Left ventricle myocardium inferior (tissue), 1 donor: ENCODE measurements at regions not wholly inside any gene's neighbourhood (a gene's known extent, or its start where the extent isn't known, plus 50 kb on each side); places are given as distances from the start of the nearest gene placed in this dataset.

Source experiments
- DNase-seq: peaks from one replicate; pipeline ENCODE4 v3.0.0-alpha.2; 2020
- H3K27ac ChIP-seq: fragments of 200-600 bp; replicated peaks from 2 replicates; pipeline ENCODE4 v1.8.0; 2021
- H3K27me3 ChIP-seq: fragments of 200-600 bp; 2 replicates; pipeline ENCODE4 v1.8.0; 2021; ENCODE audit warnings: low read depth
- H3K36me3 ChIP-seq: fragments of 200-600 bp; 2 replicates; pipeline ENCODE4 v1.8.0; 2021
- H3K4me1 ChIP-seq: fragments of 200-600 bp; 2 replicates; pipeline ENCODE4 v1.8.0; 2021
- H3K4me3 ChIP-seq: fragments of 200-600 bp; 2 replicates; pipeline ENCODE4 v1.8.0; 2021; ENCODE audit warnings: mild to moderate bottlenecking, moderate library complexity
- H3K9me3 ChIP-seq: fragments of 200-600 bp; replicated peaks from 2 replicates; pipeline ENCODE4 v1.8.0; 2021
- intact Hi-C: fragments of 100-400 bp; cut with micrococcal nuclease; formaldehyde crosslinking; loops from one replicate; pipeline ENCODE4 v1.11.0; 2022
- TF ChIP-seq, protein P1 (sequence below): fragments of 200-600 bp; IDR thresholded peaks from 2 replicates; pipeline ENCODE4 v1.8.0; 2021; ENCODE audit warnings: antibody characterized with exemption, mild to moderate bottlenecking, borderline replicate concordance
- donor health status: DM: no; HTN: yes; CAD: no; lungs with severe emphysema.

GRCh38 chr1:216932424-216932823 is 209.2 kb upstream of the ESRRG start:
- Histone ChIP-seq H3K4me3 (no peak overlapping the region), H3K27me3 (no peaks in the 10 kb centered on the region), H3K9me3 (no peaks in the 10 kb centered on the region), H3K27ac (no peak overlapping the region), H3K4me1 (no peaks in the 10 kb centered on the region), H3K36me3 (no peaks in the 10 kb centered on the region)
- intact Hi-C loops: no loop called here
- TF ChIP-seq, protein P1, sequence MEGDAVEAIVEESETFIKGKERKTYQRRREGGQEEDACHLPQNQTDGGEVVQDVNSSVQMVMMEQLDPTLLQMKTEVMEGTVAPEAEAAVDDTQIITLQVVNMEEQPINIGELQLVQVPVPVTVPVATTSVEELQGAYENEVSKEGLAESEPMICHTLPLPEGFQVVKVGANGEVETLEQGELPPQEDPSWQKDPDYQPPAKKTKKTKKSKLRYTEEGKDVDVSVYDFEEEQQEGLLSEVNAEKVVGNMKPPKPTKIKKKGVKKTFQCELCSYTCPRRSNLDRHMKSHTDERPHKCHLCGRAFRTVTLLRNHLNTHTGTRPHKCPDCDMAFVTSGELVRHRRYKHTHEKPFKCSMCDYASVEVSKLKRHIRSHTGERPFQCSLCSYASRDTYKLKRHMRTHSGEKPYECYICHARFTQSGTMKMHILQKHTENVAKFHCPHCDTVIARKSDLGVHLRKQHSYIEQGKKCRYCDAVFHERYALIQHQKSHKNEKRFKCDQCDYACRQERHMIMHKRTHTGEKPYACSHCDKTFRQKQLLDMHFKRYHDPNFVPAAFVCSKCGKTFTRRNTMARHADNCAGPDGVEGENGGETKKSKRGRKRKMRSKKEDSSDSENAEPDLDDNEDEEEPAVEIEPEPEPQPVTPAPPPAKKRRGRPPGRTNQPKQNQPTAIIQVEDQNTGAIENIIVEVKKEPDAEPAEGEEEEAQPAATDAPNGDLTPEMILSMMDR: no peak
- DNase-seq: no peak

DNA sequence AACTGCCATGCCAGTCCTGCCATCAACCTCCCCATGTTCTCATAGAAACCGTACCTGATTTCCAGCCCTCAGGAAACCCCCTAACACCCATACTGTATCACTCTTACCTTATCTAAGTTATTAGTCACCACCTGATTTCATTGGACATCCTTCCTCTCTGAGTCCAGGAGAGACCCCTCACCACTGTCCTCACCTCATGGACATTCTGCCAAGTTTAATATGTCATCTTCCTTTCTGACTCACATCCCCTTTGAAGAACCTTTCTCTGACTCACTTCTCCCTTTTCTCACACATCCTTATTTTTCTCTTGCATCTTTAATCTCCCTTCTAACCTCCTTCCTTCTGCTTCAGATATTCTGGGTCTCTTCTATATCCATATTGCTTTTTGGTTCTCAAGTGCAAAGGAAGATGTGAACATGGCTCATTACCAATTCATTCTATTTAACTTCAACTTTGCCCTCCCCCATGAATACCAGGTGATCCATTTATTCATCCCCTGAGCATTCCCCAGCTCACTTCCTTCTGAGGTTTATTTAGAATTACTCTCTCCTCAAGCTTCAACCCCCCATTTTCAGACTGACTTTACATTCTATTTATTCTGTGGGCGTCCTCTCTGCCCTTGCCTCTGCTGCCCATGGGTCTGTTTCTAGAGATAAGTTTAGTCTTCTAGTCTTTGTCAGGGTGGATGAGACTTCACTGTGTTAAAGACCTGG is 206.8 kb upstream of the ESRRG start:
- Histone ChIP-seq H3K4me1 (no peaks in the 10 kb centered on the region), H3K27me3 (no peaks in the 10 kb centered on the region), H3K36me3 (no peaks in the 10 kb centered on the region), H3K4me3 (no peak overlapping the region), H3K9me3 (no peaks in the 10 kb centered on the region), H3K27ac (no peak overlapping the region)
- no peak for DNase-seq
- intact Hi-C loops: no loop called here
- TF ChIP-seq, protein P1: no peak

DNA sequence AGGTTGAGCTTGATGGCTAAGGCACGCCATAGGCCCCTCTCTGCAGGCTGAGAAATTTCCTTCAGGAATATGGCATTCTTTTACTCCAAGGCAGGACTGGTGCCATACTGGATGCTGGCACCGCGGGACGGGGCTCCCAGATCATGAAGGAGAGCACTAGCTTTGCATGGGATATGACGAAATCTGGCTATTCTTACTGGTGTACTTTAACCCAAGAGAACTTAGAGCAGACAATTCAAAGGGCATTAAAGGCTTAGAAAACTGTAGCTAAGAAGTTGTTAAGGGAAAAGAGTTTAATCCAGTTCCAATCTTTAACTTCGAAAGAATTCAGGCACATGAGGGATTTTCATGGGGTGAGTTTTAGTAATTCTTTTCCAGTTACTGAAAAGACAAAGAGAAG is 204.4 kb upstream of the ESRRG start:
- H3K36me3 ChIP-seq: no peaks in the 10 kb centered on the region
- DNase-seq: no peak
- no peaks in the 10 kb centered on the region for H3K4me1 ChIP-seq
- no peaks in the 10 kb centered on the region for H3K9me3 ChIP-seq
- intact Hi-C loops: no loop called here
- TF ChIP-seq, protein P1: no peak
- no peak overlapping the region for H3K4me3 ChIP-seq
- H3K27ac ChIP-seq: no peak overlapping the region
- no peaks in the 10 kb centered on the region for H3K27me3 ChIP-seq

- H3K27ac ChIP-seq: no peak overlapping the region
- DNase-seq: no peak
- no peaks in the 10 kb centered on the region for H3K36me3 ChIP-seq
- H3K4me3 ChIP-seq: no peak overlapping the region
- TF ChIP-seq, protein P1: no peak
- H3K9me3 ChIP-seq: no peaks in the 10 kb centered on the region
- H3K4me1 ChIP-seq: no peaks in the 10 kb centered on the region
- intact Hi-C loops: no loop called here
- no peaks in the 10 kb centered on the region for H3K27me3 ChIP-seq
These were observed 203.7 kb upstream of the ESRRG start for GRCh38 chr1:216926720-216927510.

- no peaks in the 10 kb centered on the region for H3K4me1 ChIP-seq
- no peaks in the 10 kb centered on the region for H3K27me3 ChIP-seq
- H3K27ac ChIP-seq: no peak overlapping the region
- intact Hi-C loops: no loop called here
- DNase-seq: no peak
- TF ChIP-seq, protein P1: no peak
- no peak overlapping the region for H3K4me3 ChIP-seq
- H3K36me3 ChIP-seq: no peaks in the 10 kb centered on the region
- no peaks in the 10 kb centered on the region for H3K9me3 ChIP-seq
These were observed 202.9 kb upstream of the ESRRG start for GRCh38 chr1:216925962-216926625.
